ENCODE measurements at regions not wholly inside any gene's neighbourhood (a gene's known extent, or its start where the extent isn't known, plus 50 kb on each side); places are given as distances from the start of the nearest gene placed in this dataset.
"Not testable (repeated sequence)": the region's sequence is repeated elsewhere in the genome, so short reads cannot be mapped to it uniquely, and the experiment has no call there.

GRCh38 chr6:5898102-5898501 lies 108.6 kb downstream of the NRN1 start:
- no peak for TF ChIP-seq CTCF (conservative IDR thresholded peaks at IDR 0.05)
- no peak overlapping the region for H3K27ac ChIP-seq

DNA sequence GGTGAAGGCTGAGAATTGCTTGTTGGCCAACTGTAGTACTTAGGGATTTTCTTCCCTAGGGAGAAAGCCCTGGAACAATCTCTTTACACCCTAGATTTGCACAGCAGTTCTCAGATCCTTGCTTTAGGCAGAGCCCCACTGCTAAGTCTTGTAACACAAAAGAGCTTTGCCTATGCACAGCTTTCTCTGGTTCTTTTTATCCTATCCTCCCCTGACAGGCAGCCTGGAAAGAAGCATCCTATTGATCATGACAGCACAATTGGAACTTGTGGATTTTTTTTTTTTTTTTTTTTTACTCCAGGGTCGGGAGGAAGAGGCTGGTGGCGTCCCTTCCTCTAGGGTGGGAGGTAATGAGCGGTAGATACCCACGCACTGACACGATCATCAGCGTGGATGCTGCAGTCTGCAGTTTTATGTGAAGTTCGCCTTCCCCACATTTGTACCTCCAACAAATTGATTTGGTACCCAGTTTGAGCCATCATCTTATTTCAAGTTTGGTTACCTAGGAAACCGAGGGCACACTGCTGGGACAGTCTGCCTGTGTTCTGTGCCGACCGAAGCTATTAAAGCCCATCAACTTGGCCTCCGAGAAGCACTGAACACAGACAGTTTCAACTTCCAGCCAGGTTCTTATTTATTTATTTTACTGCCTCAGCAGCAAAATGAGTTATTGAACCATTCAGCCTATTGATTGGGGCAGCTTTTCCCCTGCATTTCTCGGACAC lies 110.1 kb downstream of the NRN1 start:
- TF ChIP-seq CTCF (conservative IDR thresholded peaks at IDR 0.05), result no peak
- no peak overlapping the region for H3K27ac ChIP-seq

GRCh38 chr6:5894357-5894756 lies 112.4 kb downstream of the NRN1 start:
- H3K27ac ChIP-seq, result no peak overlapping the region
- no peak for TF ChIP-seq CTCF (conservative IDR thresholded peaks at IDR 0.05)

- no peak for TF ChIP-seq CTCF (conservative IDR thresholded peaks at IDR 0.05)
- no peak overlapping the region for H3K27ac ChIP-seq
These were observed 113.4 kb downstream of the NRN1 start for GRCh38 chr6:5893295-5893694.

- TF ChIP-seq CTCF (conservative IDR thresholded peaks at IDR 0.05), result no peak
- no peak overlapping the region for H3K27ac ChIP-seq
These were observed 114.1 kb downstream of the NRN1 start for GRCh38 chr6:5892669-5893068.

DNA sequence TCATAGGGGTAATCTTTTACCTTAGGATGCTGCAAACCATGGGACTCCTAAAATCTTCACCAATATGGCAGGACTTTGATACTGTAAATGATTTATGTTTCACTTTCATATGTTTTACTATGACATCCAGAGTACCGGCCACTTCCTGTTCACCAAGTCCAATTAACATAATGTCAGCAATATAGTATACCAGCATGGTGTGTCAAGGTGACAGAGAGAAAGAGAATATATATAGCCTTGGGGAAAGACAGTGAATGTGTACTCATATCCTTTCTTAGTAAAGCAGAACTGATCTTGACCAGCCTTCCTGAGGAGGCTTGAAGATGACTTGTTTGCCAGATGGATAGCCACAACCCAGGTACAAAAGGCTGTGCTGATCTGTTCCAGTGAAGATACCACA lies 127.9 kb downstream of the NRN1 start:
- TF ChIP-seq CTCF (conservative IDR thresholded peaks at IDR 0.05), result no peak
- H3K27ac ChIP-seq, result no peak overlapping the region

DNA sequence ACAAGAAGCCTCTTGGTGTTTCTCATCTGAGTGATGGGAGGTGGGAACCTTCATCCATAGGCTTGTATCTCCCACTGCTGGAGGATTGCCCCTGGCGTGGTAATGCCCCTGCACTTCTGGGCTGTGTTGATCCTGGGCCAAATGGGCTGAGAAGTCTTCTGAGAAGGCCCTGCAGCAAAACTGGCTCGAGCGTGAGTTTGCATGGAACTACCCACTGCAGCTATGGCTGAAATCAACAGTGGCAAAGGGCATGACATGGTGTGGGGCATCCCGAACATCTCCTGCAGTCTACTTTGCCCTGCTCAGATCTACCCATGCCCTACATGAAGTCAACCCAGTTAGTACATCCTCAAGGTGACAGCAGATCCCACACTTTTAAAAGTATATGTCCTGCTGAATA lies 130.6 kb downstream of the NRN1 start:
- TF ChIP-seq CTCF (conservative IDR thresholded peaks at IDR 0.05), result no peak
- H3K27ac ChIP-seq, result no peak overlapping the region

GRCh38 chr6:5873976-5874375 lies 132.7 kb downstream of the NRN1 start:
- H3K27ac ChIP-seq, result not testable (repeated sequence)
